ENCODE measurements at regions not wholly inside any gene's neighbourhood (a gene's known extent, or its start where the extent isn't known, plus 50 kb on each side); places are given as distances from the start of the nearest gene placed in this dataset.

DNA sequence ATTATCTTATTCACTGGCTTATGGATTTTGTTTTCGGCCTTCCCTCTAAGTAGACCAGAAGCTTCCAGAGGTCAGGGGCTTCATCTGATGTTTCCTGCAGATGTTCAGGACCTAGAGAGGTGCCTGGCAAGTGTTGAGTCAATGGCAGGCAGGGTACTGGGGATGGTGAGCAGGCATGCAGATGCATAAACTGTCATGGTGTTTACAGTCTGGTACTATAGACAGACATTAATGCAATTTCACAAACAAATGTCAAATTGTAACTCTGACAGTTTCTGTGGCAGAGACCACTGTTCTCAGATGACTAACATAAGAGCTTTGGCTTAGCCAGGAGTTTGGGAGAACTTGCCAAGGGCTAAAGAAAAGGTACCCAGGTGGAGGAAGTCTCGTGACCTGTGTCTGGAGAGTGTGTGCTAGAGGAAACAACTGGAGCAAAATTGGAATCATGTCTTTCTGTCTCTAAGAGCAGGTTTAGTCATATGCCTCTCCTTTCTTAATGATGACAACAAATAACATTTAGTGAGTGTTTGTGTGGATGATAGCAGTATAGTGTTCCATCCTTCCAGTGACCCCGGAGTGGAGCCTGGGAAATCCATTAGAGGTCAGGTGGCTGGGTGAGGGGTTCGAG is 53.7 kb upstream of the TRAK1 start:
- DNase-seq = no peak

GRCh38 chr3:42036483-42036823 is 54.7 kb upstream of the TRAK1 start:
- DNase-seq = peak; percentile 93

DNA sequence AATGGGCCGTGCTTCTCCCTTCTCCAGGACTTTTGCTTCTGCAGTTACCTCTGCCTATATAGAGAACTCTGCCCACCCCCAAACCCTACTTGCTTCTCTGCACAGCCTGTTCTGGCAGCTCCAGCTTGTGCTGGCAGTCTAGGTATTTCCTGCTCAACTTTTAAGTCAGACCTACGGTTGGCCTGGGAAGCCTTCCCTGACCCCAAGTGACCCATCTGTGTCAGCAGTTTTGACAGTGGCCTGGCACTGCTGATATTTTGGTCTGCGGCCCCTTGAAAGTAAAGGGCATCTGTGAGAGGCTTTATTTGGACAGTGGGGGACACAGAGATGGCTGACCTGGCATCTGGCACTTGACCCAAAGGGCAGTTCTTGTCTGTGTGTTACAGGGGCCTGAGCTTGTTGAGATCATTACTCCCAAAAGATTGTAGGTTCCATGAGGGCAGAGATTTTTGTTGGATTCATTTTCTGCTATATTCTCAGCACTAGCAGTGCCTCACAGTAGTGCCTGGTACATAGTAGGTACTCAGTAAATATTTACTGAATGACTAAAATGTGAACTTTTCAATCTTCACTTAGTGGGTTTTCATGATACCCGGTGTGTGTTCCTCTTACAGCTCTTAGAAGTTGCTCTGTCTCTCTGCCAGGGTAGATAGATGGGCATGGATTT is 55.2 kb upstream of the TRAK1 start:
- no peak for DNase-seq

- no peak for DNase-seq
These were observed 56.1 kb upstream of the TRAK1 start for GRCh38 chr3:42035007-42035406.

GRCh38 chr3:42033741-42034140 is 57.4 kb upstream of the TRAK1 start:
- DNase-seq = no peak

DNA sequence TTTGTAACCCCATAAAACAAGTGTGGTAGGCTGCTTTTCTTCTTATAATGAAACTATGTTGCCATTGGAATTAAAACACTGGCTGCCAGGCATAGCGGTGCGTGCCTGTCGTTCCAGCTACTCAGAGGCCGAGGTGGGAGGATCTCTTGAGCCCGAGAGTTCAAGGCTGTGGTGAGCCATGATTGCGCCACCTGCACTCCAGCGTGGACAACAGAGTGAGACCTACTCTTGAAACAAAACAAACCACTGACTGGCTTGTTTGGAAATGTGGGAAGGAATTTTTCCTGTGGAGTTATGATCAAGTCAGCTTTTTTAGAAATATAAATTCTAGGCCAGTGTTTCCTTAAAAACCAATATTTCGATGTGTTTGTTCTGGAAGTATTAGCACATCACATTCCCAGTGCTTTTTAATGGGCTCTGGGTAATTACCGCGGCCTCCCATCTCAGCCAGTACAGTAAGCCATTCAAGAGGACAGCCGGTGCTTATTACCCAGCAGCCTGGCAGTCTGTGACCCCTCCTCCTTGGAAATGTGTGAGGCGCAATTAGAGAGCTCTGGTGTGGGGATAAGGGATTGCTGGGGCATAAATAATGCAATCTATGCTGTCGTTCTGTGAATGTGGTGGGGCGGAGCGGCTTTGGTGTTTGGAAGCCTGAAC is 58.3 kb upstream of the TRAK1 start:
- peak; percentile 88 for DNase-seq

- DNase-seq = peak; percentile 60
These were observed 59.2 kb upstream of the TRAK1 start for GRCh38 chr3:42031808-42032480.

DNA sequence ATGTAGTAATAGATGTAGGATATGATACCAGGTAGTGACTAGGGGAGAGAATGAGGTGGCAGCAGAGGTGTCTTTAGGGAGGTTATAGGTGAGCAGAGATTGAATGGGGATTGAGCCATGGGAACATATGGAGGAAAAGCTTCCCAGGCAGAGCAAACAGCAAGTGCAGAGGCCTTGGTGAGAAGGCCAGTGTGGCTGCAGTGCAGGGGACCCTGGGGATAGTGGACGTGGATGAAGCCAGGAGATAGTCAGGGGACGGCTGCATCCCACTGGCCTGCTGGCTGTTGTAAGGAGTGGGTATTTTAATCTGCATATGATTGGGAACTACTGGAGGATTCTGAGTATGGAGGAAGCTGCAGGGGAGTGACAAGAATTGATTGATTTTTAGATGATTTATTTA is 62.7 kb upstream of the TRAK1 start:
- DNase-seq = no peak

- DNase-seq = no peak
These were observed 63.6 kb upstream of the TRAK1 start for GRCh38 chr3:42027571-42027970.

DNA sequence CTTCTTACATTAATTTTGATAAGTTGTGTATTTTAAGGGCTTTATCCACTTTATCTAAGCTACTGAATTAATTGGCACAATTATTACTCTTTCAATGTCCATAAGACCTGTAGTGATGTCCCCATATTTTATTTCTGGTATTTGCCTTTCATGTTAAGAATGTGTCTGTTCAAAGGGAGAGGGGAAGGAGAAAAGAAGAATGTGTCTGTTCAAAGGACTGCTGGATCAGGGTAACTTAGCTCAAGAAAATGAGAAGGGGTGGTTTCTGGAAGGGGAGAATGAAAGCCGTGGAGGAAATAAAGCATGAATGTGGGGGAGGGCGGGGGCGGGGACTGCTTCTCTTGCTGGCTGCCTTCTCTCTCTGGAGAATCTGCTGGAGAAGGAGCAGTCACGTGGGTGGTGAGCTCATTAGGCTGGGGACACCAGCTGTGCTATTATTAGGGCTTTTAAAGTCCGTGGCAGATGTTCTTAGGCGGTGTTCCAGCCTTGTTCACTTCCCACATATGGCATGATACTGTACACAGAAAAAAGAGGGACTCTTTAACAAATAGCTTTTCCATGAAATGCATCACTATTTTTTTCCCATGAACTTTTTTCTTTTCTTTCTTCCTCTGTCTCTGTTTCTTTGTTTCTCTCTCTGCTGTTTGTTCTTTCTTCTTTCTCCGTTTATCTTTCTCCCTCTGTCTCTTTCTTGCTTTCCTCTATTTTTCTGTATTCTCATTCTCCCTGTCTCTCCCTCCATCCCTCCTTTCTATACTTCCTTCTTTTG is 63.7 kb upstream of the ULK4 start:
- peak; percentile 85 for DNase-seq

DNA sequence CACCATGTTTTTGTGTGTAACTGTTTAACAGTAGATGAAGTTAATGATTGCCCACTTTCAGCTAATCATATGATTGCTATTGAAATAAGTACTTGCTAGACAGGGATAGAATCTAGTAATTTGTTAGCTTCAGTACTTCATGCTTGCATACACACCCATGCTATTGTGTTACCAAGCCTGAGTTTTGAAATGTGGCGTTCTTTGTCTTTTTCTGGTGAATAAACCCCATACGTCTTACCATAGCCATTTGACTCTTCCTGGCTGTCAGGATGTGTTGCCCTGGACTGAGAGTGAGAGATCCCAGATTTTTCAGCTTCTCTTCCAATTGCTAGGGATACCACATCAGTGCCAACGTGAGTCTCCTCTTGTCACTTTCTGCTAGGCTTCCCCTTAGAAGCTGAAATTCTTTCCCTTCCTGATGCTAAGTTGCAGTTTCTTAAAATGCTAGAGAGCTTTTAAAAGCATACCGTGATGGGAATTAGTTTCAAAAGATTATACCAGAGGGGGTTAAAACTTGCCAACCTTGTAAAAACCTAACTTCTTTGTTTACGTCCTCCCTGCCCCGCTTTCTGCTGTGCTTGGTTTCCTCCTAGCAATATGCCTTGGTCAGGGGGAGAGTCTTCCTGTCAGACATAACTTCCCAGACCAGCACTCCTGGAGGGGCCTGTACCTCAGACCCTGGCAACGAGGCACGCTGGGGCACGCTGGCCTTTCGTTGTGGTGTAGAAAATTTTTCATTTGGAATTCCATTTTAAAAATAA is 62.9 kb upstream of the ULK4 start:
- DNase-seq = peak; percentile 64

DNA sequence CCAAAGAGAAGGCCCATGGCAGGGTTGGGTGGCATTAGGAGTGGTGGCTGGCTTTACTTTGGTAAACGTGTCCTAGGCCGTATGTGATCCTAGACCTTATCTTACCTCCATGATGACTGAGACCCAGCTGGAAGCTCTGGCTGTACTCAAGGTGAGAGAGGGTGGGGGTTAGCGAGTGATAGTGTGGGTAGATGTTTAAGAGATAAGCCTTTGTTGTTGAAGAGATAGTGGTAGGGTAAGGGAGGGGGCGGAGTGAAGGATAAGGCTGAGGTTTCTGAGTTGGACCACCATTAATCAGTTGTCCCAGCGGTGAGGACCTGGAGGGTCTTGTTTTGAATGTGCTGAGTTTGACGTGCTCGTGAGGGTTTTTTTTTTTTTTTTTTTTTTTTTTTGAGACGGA is 61.5 kb upstream of the ULK4 start:
- no peak for DNase-seq

- no peak for DNase-seq
These were observed 60.5 kb upstream of the ULK4 start for GRCh38 chr3:42022355-42022754.

GRCh38 chr3:42020684-42021307 is 58.9 kb upstream of the ULK4 start:
- DNase-seq = peak; percentile 90

GRCh38 chr3:42019953-42020260 is 58.0 kb upstream of the ULK4 start:
- DNase-seq = no peak

GRCh38 chr3:42019144-42019952 is 57.4 kb upstream of the ULK4 start:
- DNase-seq = no peak

GRCh38 chr3:42014921-42015533 is 53.1 kb upstream of the ULK4 start:
- DNase-seq = no peak

- peak; percentile 42 for DNase-seq
These were observed 52.6 kb upstream of the ULK4 start for GRCh38 chr3:42014458-42014920.

- DNase-seq = no peak
These were observed 52.0 kb upstream of the ULK4 start for GRCh38 chr3:42013691-42014457.

All from kidney glomerular epithelial cell (primary cell).